NCI-H2029 (cell line): ENCODE measurements at regions not wholly inside any gene's neighbourhood (a gene's known extent, or its start where the extent isn't known, plus 50 kb on each side); places are given as distances from the start of the nearest gene placed in this dataset.

Source experiments
- DNase-seq: peaks from one replicate; lab custom pipeline; 2025; lab: John Stamatoyannopoulos, UW

GRCh38 chr4:138919094-138919936, 96.3 kb upstream of the NOCT start:
- DNase-seq: peak; percentile 62

- DNase-seq: no peak
These were observed 97.3 kb upstream of the NOCT start for GRCh38 chr4:138918169-138918869.

- no peak for DNase-seq
These were observed 98.8 kb upstream of the NOCT start for GRCh38 chr4:138916763-138917162.

- no peak for DNase-seq
These were observed 99.8 kb upstream of the NOCT start for GRCh38 chr4:138915756-138916155.

GRCh38 chr4:138912704-138913340, 102.8 kb upstream of the NOCT start:
- DNase-seq: no peak

GRCh38 chr4:138911909-138912703, 103.5 kb upstream of the NOCT start:
- DNase-seq: peak; percentile 93

GRCh38 chr4:138910914-138911336, 104.7 kb upstream of the NOCT start:
- DNase-seq: peak; percentile 97

- DNase-seq: peak; percentile 75
These were observed 105.2 kb upstream of the NOCT start for GRCh38 chr4:138910195-138910913.

- DNase-seq: no peak
These were observed 106.0 kb upstream of the NOCT start for GRCh38 chr4:138909587-138909986.

- no peak for DNase-seq
These were observed 107.4 kb upstream of the NOCT start for GRCh38 chr4:138908134-138908533.

- DNase-seq: no peak
These were observed 108.4 kb upstream of the NOCT start for GRCh38 chr4:138907174-138907573.

- DNase-seq: no peak
These were observed 110.8 kb upstream of the NOCT start for GRCh38 chr4:138904793-138905192.

- no peak for DNase-seq
These were observed 112.4 kb upstream of the NOCT start for GRCh38 chr4:138903185-138903584.

GRCh38 chr4:138902705-138903104, 112.9 kb upstream of the NOCT start:
- DNase-seq: no peak

GRCh38 chr4:138901177-138901576, 114.4 kb upstream of the NOCT start:
- DNase-seq: no peak

GRCh38 chr4:138899999-138900398, 115.6 kb upstream of the NOCT start:
- DNase-seq: no peak

- peak; percentile 67 for DNase-seq
These were observed 117.3 kb upstream of the NOCT start for GRCh38 chr4:138898282-138898681.

GRCh38 chr4:138897811-138898226, 117.8 kb upstream of the NOCT start:
- peak; percentile 72 for DNase-seq

- DNase-seq: no peak
These were observed 120.9 kb upstream of the NOCT start for GRCh38 chr4:138894709-138895108.

GRCh38 chr4:138894011-138894410, 121.6 kb upstream of the NOCT start:
- no peak for DNase-seq
